Upper lobe of left lung (tissue), 4 donors: ENCODE measurements at regions not wholly inside any gene's neighbourhood (a gene's known extent, or its start where the extent isn't known, plus 50 kb on each side); places are given as distances from the start of the nearest gene placed in this dataset.
"Not testable (repeated sequence)": the region's sequence is repeated elsewhere in the genome, so short reads cannot be mapped to it uniquely, and the experiment has no call there.

Source experiments
- CTCF ChIP-seq, 6 experiments: fragments of 450-650 bp in 4 of 6; fragments of 200-600 bp in 2 of 6; sonication (generic) in 2 of 6; IDR thresholded peaks; one replicate each; pipeline ENCODE4 v1.5.1; 2016 to 2019; ENCODE audit warnings: antibody characterized with exemption in 6 of 6
- POLR2A ChIP-seq, 4 donors: fragments of 450-650 bp; IDR thresholded peaks; one replicate each; pipeline ENCODE4 v1.5.1; 2016 to 2017; ENCODE audit warnings: antibody characterized with exemption in 4 of 4, mild to moderate bottlenecking in 2 of 4

DNA sequence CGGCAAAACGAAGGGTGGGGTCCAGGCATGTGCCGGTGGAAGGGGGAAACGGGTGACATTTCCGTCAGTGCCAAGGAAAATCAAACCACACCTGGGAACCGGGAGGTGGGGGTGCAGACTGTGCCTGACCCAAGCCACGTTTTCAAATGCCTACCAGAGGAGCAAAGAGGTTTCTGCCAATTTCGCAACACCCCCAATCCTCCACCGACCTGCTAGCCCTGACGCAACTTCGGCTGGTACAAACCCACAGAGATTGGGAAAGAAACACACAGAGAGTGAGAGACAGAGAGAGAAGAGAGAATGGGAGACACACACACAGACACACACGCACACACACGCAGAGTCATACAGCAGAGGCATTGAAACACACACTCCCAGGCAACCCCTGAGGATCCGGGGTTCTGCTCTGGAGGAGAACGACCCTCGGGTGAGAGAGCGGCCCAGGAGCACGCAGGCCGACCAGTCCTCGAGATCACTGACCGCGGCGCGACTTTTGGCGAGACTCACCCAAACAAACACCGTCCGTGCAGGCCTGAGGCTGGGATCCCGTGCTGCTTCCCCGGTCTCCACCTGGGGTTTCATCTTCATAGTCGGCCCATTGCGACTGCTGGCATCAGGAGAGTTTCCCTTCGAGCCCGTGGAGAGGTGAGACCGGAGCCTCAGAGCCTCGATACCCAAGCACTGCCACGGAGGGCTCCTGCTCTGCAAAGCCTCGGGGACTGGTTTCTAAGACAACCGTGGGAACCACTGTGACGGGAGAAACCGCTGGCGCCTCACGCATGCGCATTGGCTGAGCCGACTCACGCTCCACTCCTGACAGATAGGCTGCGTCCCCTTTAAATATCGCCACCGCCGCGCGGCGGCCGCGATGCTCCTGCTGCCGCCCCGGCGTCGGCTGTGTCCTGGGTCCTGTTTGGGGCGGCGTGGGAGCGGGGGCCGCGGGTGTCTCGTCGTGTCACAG is 697.9 kb upstream of the TPTE start:
- not testable (repeated sequence) for TF ChIP-seq POLR2A, CTCF (IDR thresholded peaks at IDR 0.05)
